Stimulated activated CD4-positive, alpha-beta T cell treated with anti-CD3 and anti-CD28 coated beads, Interleukin-12 subunit alpha, Interleukin-12 subunit beta, amount 100 ng/mL, for 48 hours (primary cell): ENCODE measurements at regions not wholly inside any gene's neighbourhood (a gene's known extent, or its start where the extent isn't known, plus 50 kb on each side); places are given as distances from the start of the nearest gene placed in this dataset.

ENCODE experiments used
- DNase-seq, 3 donors: peaks; one replicate each; pipeline ENCODE4 v3.0.0-alpha.2; 2020; ENCODE audit warnings: low read depth in 2 of 3, low spot score in 1 of 3

DNA sequence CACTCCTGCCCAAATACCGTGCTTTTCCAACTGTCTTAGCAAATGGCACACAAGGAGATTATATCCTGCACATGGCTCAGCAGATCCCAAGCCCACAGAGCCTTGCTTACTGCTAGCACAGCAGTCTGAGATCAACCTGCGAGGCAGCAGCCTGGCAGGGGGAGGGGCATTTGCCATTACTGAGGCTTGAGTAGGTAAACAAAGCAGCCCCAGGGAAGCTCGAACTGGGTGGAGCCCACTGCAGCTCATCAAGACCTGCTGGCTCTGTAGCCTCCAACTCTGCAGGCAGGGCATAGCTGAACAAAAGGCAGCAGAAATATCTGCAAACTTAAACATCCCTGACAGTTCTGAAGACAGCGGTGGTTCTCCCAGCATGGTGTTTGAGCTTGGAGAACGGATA, 70.1 kb upstream of the PTBP2 start:
- DNase-seq = no peak

DNA sequence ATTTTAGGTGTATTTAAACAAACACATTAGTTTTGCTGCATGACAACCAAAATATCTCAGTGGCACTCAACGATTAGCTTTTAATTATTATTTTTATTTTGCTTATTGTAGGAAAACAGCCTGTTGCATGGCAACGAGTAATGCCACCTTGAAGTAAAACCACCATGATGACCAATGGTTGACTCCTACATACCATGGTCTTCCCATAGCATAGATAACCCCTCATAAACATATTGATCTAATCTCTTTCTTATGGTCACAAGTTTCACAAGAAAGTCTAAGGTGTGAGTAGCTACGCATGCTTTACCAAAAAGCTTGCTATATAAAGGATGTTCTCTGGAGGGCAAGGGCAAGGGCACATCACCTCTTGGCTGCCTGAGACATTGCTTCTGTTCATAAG, 61.5 kb upstream of the PTBP2 start:
- no peak for DNase-seq

DNA sequence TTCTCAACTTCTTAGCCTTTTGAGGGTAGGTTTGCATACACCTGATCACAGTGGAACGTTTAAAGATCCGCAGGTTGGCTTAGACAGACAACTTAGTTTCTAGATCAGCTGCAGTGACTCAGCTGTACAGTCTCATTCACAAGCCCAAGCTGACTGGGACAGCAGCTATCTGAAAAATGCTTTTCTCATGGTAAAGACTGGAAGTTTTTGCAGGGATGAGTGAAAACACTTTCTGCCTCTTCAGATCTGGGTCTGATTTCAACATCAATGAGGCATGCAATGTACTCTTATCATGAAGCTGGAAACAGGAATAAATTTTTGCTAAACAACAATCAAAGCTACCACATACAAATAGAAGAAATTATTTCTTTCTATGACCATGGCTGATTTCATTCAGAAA, 61.1 kb upstream of the PTBP2 start:
- no peak for DNase-seq
